Loucy (cell line): ENCODE measurements at regions not wholly inside any gene's neighbourhood (a gene's known extent, or its start where the extent isn't known, plus 50 kb on each side); places are given as distances from the start of the nearest gene placed in this dataset.

ENCODE experiments used
- CTCF ChIP-seq: fragments of 200-600 bp; sonication (generic); conservative IDR thresholded peaks from 2 replicates; pipeline ENCODE4 v1.5.1; 2014; ENCODE audit warnings: mild to moderate bottlenecking, antibody characterized with exemption, low read length
- EZH2phosphoT487 ChIP-seq: fragments of 200-600 bp; IDR thresholded peaks from 2 replicates; pipeline ENCODE4 v1.6.1; 2018; ENCODE audit warnings: antibody characterized with exemption, mild to moderate bottlenecking, moderate library complexity, borderline replicate concordance

GRCh38 chr6:170090561-170090960, 200.3 kb downstream of the DLL1 start:
- TF ChIP-seq CTCF (no peak), EZH2phosphoT487 (no peak)
